ENCODE measurements at regions not wholly inside any gene's neighbourhood (a gene's known extent, or its start where the extent isn't known, plus 50 kb on each side); places are given as distances from the start of the nearest gene placed in this dataset.

DNA sequence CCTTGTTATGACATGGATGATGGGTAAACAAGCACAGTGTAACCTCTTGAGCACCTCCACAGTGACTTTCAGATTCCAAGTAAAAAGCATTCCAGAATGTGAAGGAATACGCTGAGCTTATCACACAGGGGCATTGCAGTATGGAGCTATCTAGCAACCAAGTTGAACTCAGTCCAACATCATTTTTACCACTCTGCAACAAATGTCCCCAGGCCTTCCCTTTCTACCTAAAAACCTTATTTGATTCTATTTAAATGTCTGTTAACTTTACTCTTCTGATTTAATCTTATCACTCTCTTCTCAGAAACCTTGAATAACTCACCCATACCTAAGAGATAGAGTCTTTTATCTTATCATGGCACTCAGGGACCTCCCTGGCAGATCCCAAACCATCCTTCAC, 195.8 kb upstream of the CDYL start:
- intact Hi-C loops (cut with DNase I) = no loop called here
- no peak for DNase-seq (ENCODE audit: low spot score)

- DNase-seq (ENCODE audit: low spot score) = no peak
- intact Hi-C loops (cut with DNase I) = no loop called here
Measured at GRCh38 chr6:4577406-4577805, 198.8 kb upstream of the CDYL start.

- intact Hi-C loops (cut with DNase I) = no loop called here
- no peak for DNase-seq (ENCODE audit: low spot score)
Measured at GRCh38 chr6:4575714-4576113, 200.5 kb upstream of the CDYL start.

GRCh38 chr6:4574007-4574406, 202.2 kb upstream of the CDYL start:
- intact Hi-C loops (cut with DNase I) = no loop called here
- DNase-seq (ENCODE audit: low spot score) = no peak

GRCh38 chr6:4571011-4571410, 205.2 kb upstream of the CDYL start:
- intact Hi-C loops (cut with DNase I) = no loop called here
- DNase-seq (ENCODE audit: low spot score) = no peak

DNA sequence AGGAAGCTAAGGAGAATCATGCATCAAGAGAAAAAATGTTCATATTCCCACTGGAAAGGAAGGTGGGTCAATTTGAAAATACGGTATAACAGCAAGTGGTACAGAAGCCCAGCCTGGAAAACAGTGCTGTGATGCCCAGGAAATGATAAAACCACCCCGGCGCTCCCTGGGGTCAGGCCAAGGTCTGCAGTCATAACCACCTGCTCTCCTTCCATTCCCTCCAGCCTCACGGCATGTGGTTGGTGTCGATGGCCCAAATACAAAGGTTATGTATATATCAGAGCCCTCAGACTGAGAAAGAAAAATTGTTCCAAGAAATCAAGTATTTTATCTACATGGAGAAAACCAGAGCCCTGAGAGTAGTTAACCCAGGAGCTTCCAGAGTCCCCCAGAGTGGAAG, 208.1 kb upstream of the CDYL start:
- DNase-seq (ENCODE audit: low spot score) = no peak
- intact Hi-C loops (cut with DNase I) = no loop called here

- intact Hi-C loops (cut with DNase I) = no loop called here
- no peak for DNase-seq (ENCODE audit: low spot score)
Measured at GRCh38 chr6:4567141-4567540, 209.1 kb upstream of the CDYL start.

- no peak for DNase-seq (ENCODE audit: low spot score)
- intact Hi-C loops (cut with DNase I) = no loop called here
Measured at GRCh38 chr6:4565301-4566250, 210.6 kb upstream of the CDYL start.

DNA sequence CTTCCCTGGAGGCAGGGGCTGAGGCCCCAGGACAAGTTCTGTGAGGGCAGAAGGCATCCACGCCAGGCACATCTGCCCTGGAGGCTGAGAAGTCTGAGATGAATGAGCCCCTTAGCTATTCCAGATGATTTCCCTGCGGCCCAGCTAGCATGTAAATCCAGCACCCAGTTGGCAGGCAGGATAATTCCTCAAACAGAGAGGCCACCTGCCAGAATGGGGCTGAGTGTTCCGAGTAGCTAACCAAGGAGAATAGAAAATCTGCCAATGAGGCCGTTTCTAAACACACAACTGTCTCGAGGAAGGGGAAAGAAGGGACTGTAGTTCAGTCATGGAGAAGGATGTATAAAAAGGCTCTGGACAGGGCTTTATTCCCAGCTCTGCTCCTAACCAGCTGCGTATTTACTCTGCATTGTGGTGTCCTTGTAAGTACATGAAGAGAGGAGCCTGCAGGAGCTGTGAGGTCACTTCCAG, 211.4 kb upstream of the CDYL start:
- intact Hi-C loops (cut with DNase I) = no loop called here
- no peak for DNase-seq (ENCODE audit: low spot score)

DNA sequence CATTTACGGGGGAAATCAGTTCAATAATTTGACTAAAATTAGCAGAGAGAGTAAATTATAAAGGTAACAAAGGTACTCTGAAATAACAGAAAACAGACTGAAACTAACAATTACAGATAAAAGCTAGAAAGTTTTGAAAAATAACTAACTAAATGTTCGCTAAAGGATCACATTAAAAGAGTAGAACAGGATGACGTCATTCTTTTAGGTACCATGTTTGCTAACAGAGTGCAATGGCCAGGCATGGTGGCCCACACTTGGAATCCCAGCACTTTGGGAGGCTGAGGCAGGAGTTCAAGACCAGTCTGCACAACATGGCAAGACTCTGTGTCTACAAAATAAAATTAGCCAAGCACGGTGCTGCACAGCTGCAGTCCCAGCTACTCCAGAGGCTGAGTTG, 212.3 kb upstream of the CDYL start:
- intact Hi-C loops (cut with DNase I) = no loop called here
- DNase-seq (ENCODE audit: low spot score) = no peak

DNA sequence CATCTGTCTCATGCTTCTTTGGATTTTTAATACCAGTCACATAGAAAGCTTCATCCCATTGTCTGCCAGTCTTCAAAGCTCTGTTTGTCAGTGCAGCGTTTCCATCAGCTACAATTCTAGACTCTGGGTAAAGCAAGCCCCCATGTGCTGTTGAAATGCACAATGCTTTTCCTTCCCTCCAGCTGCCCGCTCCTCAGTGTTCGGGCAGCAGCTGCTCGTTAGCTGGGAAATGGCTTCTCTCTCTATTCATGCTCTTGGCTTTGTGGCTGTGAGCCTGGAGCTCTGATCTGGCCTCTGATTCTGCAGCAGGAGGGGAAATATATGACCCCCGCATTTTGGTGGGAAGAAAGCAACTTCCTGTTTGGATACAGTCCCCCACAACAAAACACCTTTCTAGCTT, 213.0 kb upstream of the CDYL start:
- no peak for DNase-seq (ENCODE audit: low spot score)
- intact Hi-C loops (cut with DNase I) = no loop called here

DNA sequence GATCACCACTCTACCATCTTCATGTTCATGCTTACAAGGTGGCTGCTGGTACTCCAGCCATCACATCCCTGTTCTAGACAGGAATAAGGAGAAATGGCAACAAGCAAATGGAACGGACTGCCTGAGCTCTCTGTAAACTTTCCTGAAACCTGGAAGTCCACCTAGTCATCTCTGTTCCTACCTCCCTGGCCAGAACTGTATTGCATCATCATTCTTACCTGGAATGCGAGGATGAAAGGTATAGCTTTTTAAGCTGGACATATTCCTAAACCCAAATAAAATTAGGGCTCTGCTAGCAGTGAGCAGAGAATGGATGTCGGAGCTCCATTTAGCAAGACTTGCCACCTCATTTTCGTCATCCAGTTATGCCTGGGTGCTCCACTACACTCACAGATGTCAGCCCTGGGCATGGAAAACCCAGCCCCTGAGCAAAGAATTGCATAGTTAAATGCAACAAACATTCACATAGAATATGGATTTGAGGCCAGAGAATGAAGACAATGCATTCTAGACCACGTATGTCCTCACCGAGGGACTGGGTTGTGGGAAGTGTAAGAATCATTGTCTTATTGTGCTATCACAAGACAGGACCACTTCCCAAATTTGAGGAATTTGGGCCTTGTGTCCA, 214.3 kb upstream of the CDYL start:
- DNase-seq (ENCODE audit: low spot score) = no peak
- intact Hi-C loops (cut with DNase I) = no loop called here

- no peak for DNase-seq (ENCODE audit: low spot score)
- intact Hi-C loops (cut with DNase I) = no loop called here
Measured at GRCh38 chr6:4561078-4561435, 215.1 kb upstream of the CDYL start.

- no peak for DNase-seq (ENCODE audit: low spot score)
- intact Hi-C loops (cut with DNase I) = no loop called here
Measured at GRCh38 chr6:4560221-4561077, 215.8 kb upstream of the CDYL start.

DNA sequence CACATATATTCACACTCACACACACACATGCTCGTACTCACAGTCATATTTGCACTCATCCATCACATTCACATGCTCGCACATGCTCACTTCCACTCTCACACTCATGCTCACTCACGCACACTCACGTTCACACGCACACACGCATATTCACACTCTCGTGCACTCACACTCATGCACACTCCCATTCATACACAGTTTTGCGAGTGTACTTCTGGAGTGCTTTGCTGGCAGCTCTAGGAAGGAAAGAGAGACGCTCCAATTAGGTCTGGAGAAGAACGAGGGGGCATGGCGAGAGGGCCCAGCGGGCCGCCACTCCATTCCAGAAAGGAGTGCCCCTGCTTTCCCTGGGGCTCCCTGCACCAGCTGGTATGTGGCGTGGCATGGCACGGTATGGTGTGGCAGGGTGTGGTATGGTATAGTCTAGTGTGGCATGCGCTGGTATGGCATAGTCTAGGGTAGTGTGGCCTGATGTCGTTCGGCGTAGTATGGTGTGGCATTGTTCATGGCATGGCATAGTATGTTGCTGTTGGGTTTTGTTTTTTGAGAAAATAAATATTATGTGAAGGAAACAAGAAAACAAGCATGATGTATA, 216.8 kb upstream of the CDYL start:
- intact Hi-C loops (cut with DNase I) = no loop called here

GRCh38 chr6:4554645-4555044, 221.6 kb upstream of the CDYL start:
- intact Hi-C loops (cut with DNase I) = no loop called here
- DNase-seq (ENCODE audit: low spot score) = no peak

More for the DNA sequence above, 216.8 kb upstream of the CDYL start:
- no peak for DNase-seq (ENCODE audit: low spot score)

DNA sequence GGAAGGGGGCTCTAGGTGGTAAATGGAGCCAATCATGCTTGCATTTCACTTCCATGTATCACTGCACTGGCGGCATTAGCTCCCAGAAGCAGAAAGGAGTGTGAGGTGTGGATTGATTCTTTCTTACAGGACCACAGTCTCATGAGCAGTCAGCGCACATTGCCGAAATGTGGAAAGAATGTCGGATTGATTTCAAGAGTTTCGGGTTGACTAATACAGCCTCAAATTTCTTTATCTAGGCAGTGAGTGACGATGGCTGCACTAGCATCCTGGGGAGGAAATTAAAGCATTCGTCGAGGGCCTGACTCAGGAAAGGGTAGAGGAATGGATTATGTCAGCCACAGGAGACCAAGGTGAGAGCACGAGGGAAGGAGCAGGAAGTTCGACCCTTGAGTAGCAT, 222.8 kb upstream of the CDYL start:
- DNase-seq (ENCODE audit: low spot score) = no peak
- intact Hi-C loops (cut with DNase I) = no loop called here

- intact Hi-C loops (cut with DNase I) = no loop called here
- DNase-seq (ENCODE audit: low spot score) = no peak
Measured at GRCh38 chr6:4550227-4550597, 226.0 kb upstream of the CDYL start.

- intact Hi-C loops (cut with DNase I) = no loop called here
- no peak for DNase-seq (ENCODE audit: low spot score)
Measured at GRCh38 chr6:4549556-4550226, 226.5 kb upstream of the CDYL start.
